ENCODE measurements at regions not wholly inside any gene's neighbourhood (a gene's known extent, or its start where the extent isn't known, plus 50 kb on each side); places are given as distances from the start of the nearest gene placed in this dataset.

DNA sequence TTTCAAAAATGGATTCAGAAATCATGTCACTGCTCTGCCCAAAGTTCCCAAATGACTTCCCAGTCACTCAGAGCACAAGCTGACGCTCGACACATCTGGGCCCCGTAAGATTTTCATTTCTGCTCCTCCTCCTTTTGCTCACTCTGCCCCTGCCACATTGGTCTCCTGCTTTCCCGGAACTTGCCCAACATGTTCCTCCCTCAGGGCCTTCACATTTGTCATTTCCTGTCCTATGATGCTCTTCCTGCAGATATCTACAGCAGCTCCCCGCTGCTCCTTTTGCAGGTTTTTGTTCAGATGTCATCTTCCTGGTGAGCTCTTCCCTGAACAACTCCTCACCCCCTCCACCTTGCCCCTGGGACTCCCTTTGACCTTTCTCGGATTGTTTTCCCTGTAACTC, 58.5 kb upstream of the IVNS1ABP start:
- no peak for DNase-seq (ENCODE audit: low read depth in 3 of 3, low spot score in 2 of 3)

DNA sequence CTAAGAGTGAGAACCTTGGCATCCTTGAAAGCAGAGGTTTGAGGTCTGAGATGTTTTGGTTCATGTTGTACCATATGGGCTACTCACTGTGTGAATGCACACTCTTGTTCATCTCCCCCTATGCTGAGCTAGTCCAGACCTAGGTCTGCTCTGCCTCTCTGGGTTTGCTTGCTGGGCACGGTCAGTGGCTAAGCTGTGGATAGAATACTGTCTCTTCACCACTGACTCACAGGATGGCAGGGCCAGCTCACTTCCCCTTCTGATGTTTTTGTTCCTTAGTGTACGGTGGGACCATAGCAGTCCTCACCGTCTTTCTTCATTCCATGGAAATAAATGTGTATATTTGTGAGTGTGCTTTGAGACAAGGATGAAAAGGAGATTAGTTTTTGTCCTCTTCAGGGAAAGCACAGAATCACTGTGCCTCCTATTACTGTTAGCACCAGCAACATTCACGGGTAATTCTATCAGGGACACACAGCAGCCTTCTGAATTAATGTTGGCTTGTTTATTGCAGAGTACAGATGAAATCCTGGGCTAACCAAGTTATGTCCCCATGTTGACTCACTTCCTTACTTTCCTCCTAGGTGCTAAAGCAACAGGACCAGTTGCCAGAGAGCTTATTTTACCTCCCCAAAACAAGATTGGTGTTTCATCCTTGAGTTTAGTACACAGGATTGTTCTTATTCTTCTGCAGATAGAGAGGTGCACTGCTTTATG, 56.9 kb upstream of the IVNS1ABP start:
- DNase-seq (ENCODE audit: low read depth in 3 of 3, low spot score in 2 of 3) = no peak

DNA sequence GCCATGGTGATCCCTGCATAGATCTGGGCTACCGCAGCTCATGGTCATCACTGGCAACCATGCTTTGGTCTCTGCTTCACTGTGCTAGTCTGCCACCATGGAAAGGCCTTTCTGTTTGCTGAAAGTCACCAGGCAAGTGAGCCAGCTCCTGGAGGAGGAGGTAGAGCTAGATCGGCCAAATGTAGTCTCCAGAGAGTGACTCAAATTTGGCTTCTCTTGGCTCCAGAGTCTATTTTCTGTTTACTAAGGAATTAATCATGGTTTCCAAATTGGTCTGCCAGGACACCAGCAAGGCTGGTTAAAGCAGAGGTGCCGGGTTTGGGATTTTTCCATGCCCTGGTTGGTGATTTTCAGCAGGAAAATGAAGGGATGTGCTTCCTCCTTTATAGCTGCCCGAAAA, 52.7 kb upstream of the IVNS1ABP start:
- DNase-seq (ENCODE audit: low read depth in 3 of 3, low spot score in 2 of 3) = no peak

GRCh38 chr1:185368913-185369491, 52.0 kb upstream of the IVNS1ABP start:
- DNase-seq (ENCODE audit: low read depth in 3 of 3, low spot score in 2 of 3) = no peak

DNA sequence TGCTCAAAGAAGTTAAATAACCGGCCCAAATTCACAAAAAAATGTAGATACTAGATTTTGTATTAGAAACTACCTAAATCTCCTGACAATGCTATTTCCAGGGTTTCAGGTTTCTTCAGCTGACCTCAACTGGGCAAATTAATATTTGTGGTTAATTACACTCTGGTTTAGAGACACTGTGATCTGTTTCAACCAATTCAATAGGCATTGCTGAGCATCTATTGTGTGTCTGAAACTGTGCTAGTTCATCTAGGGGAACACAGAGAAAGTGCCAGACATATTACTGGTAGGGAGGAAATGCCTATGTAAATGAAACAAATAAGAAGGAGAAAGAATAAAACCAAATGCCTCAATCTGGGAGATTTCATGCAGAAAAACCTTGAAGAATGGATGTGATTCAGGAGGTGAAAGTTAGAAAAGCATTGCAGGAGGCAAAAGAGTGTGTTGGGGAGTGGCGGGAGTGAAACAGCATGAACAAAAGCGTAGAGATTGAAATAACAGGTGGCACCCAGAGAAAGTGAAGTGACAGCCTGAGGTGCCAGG, 51.3 kb upstream of the IVNS1ABP start:
- DNase-seq (ENCODE audit: low read depth in 3 of 3, low spot score in 2 of 3) = no peak

DNA sequence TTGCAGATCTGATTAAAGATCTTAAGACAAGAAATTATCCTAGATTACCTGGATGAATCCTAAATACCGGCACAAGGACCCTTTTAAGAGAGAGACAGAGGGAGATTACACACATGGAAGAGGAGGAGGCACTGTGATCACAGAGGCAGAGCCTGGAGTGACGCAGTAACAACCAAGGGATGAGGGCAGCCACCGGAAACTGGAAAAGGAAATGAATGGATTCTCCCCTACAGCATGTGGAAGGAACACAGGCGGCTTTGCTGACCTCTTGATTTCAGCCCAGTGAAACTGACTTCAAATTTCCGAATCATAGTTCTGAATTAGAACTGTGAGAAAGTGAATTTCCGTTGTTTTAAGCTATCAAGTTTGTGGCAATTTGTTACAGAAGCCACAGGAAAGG, 50.2 kb upstream of the IVNS1ABP start:
- no peak for DNase-seq (ENCODE audit: low read depth in 3 of 3, low spot score in 2 of 3)

All from right renal cortex interstitium (tissue), 3 donors.